ENCODE measurements at regions not wholly inside any gene's neighbourhood (a gene's known extent, or its start where the extent isn't known, plus 50 kb on each side); places are given as distances from the start of the nearest gene placed in this dataset.

- TF ChIP-seq CTCF (conservative IDR thresholded peaks at IDR 0.05; ENCODE audit: low read length) (no peak), EZH2phosphoT487 (IDR thresholded peaks at IDR 0.05; ENCODE audit: borderline replicate concordance, low read depth, low read length) (no peak)
Measured at GRCh38 chr1:239803781-239804180, 287.9 kb upstream of the FMN2 start.

All from OCI-LY7 (cell line).